Ecto neural progenitor cell (in vitro differentiated cells): ENCODE measurements at regions not wholly inside any gene's neighbourhood (a gene's known extent, or its start where the extent isn't known, plus 50 kb on each side); places are given as distances from the start of the nearest gene placed in this dataset.
"Not testable (repeated sequence)": the region's sequence is repeated elsewhere in the genome, so short reads cannot be mapped to it uniquely, and the experiment has no call there.

ENCODE experiments used
- DNase-seq: peaks from one replicate; pipeline ENCODE4 v3.0.0-alpha.2; 2018; ENCODE audit warnings: low spot score

DNA sequence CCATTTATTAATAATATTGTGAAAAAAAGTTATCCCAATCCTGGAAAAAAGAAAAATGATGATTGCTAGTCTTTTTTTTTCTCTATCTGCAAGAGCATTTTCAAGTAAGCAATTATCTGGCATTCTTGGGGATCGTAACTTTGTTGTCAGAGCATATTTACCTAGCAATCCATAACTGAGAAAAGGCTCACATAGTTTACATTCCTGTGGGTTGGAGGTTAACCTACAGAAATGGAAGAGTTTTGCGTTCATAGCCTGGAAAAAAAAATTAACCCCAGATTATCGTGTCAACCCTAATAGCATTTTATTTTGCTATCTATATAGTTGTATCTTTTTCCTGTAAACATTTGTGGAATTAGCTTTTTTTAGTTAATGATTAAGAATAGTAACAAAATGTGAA is 292.3 kb downstream of the DAD1 start:
- DNase-seq: no peak

GRCh38 chr14:22296088-22296487 is 292.9 kb downstream of the DAD1 start:
- no peak for DNase-seq

GRCh38 chr14:22291406-22291805 is 297.6 kb downstream of the DAD1 start:
- DNase-seq: no peak

DNA sequence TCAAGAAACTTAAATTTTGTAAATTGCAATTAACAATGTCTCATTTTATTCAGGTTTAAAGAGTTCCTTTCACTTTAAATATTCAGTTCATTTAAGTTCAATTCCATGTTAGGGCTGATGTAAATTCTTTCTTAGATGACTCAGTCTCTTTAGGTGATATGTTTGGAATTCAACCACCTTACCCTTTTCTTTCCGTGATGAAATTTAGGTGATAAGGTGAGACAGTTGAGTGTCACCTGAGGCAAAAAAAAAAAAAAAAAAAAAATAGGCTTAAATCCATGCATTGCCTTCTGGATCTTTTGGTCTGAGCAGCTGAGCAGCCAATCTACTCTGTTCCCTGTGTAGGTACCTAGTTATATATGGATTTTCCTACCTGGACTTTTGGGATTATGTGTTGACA is 299.5 kb downstream of the DAD1 start:
- no peak for DNase-seq

DNA sequence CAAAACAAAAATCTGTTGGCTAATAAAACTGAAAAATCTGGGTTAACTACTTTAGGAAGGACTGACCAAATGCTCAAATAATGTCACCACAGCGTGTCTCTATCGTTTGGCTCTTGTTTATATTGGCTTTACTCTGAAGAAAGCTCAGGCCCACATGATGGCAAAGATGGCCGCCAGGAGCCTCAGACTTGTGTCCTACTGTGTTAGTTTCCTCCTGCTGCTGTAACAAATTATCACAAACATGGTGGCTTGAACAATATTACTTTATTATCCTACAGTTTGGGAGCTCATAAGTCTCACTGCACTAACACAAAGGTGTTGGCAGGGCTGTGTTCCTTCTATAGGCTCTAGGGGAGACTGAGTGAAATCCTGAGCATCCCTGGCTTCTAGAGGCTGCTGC is 303.0 kb downstream of the DAD1 start:
- DNase-seq: no peak

- DNase-seq: no peak
Measured at GRCh38 chr14:22282949-22283348, 306.1 kb downstream of the DAD1 start.

GRCh38 chr14:22282417-22282816 is 306.6 kb downstream of the DAD1 start:
- DNase-seq: no peak

- not testable (repeated sequence) for DNase-seq
Measured at GRCh38 chr14:22281447-22281874, 307.6 kb downstream of the DAD1 start.

DNA sequence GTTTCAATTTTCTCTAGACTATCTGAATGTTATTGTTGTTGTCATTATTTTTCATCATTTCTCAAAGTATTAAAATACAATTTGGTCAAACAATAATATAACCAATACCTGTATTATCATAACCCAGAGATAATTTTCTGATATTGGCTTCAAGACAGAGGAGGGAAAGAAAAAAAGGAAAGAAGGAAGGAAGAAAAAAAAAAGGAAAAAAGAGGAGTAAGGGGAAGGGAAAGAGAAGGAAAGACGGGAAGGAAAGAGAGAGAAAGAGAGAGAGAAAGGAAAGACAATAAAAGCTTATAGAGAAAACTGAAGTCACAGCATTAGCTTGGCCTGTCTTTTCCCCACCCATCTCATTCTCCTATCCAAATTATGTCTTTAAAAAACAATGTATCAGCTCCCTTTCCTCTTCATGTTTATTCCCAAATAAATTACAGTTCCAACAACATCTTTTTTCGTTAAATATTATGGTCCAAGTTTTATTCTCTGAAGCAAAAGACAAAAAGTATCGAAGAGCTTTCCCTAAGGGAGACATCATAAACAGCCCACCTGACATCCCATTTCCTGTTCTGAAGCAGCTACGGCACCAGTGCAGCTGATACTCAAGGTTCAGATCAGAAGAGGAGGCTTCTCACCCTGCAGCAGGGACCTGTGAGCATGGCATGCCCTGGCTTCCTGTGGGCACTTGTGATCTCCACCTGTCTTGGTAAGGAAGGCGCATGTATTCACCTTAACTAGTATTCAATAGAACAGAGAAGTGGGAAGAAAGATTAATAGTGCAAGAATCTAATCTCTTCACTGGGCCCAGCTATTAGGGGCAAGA is 308.3 kb downstream of the DAD1 start:
- DNase-seq: no peak

DNA sequence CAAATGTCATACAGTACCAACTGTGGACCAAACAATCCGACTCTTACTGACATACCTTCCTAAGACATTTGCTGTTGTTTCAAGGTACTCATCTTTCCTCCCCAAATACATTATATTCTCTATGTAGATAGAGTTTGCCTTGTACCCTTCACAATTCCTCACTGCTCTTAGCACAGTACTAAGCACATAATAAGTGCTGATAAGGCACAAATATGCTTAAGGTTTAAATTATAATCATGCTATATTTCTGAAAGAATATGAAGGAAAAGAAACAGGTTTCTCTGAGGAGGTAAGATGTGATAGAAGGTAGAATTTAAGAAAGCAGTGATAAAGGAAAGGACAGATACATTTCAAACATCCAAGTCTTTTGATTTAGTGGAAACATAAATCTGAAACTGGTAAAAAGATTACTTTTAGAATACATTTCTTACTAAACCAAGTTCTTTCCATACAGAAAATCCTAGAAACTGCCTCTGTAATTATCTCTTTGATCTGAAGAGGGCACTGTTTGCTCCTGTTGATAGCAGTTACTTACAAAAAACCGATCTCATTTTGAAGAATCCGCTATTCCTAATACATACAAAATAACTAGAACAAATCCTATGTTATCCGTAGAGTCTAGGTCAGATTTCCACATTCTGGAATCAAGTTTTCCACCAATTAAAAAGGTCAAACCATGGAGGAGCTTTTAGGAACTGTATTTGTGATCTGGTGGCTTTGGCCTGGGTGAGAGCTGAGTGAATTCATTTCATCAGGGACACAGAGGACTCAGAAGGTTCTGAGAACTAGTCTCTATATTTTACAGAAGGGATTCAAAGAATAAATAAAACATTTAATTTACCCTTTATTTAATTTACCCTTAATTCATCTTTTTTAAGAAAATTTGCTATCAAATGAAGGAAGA is 311.9 kb downstream of the DAD1 start:
- DNase-seq: no peak

- no peak for DNase-seq
Measured at GRCh38 chr14:22271838-22272799, 316.9 kb downstream of the DAD1 start.

- no peak for DNase-seq
Measured at GRCh38 chr14:22268875-22269274, 320.1 kb downstream of the DAD1 start.

GRCh38 chr14:22266683-22267082 is 322.3 kb downstream of the DAD1 start:
- DNase-seq: no peak

DNA sequence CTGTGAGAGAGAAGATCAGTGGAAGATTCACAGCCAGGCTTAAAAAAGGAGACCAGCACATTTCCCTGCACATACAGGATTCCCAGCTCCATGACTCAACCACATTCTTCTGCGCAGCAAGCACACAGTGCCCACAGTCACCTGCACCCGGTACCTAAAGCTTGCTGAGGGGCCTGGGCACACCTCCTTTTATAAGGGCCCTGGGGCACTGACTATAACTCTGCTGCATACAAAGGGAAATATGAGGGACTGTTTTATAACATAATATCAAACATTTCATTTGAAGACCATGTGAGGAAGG is 322.9 kb downstream of the DAD1 start:
- DNase-seq: no peak

DNA sequence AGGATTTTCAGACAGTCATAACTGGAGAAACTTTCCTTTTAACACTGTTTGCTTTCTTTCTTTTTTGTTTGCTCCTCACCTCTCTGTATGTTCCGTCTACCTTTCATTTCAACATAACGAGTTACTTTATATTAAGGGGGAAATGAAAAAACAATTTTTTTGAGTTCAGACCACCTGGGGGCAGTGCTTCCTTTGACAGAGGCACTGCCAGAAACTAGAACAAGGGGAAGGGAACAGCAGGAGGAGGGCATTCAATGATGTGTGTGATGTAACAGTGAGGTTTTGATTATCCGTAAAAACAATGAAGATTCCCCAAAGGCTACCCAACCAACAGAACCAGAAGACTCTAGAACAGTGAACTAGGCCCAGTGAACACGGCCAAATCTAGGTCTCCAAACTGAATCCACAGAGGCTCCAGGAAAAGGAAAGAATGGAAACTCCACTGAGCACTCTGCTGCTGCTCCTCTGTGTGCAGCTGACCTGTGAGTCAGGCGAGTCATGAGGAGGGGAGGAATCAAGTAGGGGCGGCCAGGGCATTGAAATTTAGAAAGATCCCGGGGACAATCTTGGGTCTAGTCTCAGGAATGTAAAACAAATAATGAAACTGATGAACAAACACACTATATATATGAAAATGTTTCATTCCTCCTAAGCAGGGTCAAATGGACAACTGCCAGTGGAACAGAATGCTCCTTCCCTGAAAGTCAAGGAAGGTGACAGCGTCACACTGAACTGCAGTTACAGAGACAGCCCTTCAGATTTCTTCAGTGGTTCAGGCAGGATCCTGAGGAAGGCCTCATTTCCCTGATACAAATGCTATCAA is 323.5 kb downstream of the DAD1 start:
- DNase-seq: no peak

DNA sequence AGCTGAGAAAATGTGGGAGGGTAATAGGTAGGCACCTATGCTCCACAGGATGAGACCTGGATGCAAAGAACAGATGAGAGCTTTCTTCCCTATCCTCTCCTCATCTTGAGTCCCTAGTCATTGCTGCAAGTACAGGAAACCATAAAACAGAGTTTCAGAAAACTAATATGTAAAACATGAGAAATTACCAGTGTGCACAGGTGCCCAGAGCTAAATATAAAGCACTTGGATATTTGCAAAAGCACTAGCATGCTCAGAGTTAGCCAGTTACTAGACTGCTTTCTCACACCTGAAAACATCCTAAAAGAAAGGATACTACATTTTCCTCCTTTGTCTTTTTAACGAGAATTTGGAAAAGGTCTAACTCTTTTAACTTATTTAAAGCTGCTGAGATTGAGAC is 324.3 kb downstream of the DAD1 start:
- no peak for DNase-seq

- no peak for DNase-seq
Measured at GRCh38 chr14:22263961-22264360, 325.1 kb downstream of the DAD1 start.

GRCh38 chr14:22262881-22263280 is 326.1 kb downstream of the DAD1 start:
- DNase-seq: no peak

DNA sequence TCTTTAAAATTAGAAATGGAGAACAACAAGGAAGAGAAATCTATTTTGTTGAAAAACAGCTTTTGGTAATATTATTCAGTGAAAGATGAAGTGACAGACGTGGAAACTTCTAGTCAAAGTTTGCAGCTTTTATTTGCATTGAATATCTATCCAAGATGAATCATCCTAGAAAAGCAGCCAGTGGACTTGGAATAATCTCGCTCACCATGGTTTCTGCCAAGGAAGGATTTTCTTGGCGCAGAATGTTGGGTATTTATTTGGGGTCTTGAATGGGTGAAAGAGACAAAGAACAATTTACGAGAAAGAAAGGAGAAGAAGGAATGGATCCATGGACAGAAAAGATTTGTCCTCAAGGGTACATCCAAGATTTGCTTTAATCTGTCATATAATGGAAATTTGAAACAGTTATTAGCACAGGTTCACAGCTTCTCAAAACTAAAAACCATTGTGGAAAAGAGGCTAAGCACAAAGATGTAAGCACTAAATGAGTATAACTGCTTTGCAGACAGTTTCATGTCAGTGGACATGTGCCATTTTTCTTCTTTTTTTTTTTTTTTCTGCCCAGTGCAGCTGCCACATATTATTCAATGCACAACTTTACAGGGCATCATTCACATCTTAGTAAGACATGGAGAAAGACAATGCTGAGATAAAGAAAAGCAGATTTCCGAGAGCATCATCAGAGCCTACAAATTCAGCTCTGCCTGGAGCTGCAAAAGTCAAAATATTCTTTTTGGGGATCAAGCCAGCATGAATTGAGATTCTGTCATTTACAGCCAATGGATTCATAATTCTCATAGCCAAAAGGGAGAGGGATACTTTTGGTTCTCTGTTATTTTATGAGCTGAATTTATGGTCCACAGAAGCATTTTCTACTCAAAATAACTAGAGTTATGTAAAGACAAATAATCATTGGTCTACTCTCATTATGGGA is 333.7 kb downstream of the DAD1 start:
- no peak for DNase-seq

DNA sequence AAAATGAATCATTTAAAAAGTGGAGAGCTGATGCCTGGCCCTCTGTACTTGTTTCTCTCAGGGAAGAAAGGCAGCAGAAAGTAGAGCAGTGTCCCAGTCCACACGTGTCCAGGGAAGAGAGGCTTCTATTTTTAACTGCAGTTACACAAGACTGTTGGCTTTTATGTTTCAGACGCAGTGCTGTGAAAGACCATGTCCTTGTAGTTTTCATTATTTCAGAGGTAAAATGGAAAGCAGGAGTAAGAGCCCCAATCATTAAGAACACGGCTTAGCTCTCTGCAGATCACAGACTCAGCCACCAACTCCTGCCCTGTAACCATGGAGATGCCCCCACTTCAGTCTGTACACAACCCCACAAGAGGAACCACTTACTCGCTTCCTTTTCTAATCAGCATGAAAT is 336.3 kb downstream of the DAD1 start:
- DNase-seq: no peak
